IMR-90 (cell line): ENCODE measurements at regions not wholly inside any gene's neighbourhood (a gene's known extent, or its start where the extent isn't known, plus 50 kb on each side); places are given as distances from the start of the nearest gene placed in this dataset.

Experiments used
- ATAC-seq: fragments of 200-7000 bp; cut with Tn5 transposase; 2 replicates; pipeline ENCODE4 v1.9.1; 2020; ENCODE audit warnings: low read depth, mild to moderate bottlenecking, moderate library complexity
- BruUV-seq: library from RNA; stranded (reverse); fragments of 400-500 nt; replicated peaks from 2 replicates; lab custom pipeline; 2021; lab: Mats Ljungman, UMichigan
- CTCF ChIA-PET: fragments of 300-600 bp; formaldehyde crosslinking; extraction: SDS; loops from one replicate; lab custom pipeline; 2021; ENCODE audit warnings: antibody characterized with exemption; lab: Yijun Ruan, JAX
- POLR2A ChIA-PET: fragments of 300-600 bp; sonication (Branson Sonifier 250); formaldehyde crosslinking; loops from one replicate; lab custom pipeline; 2022; ENCODE audit warnings: antibody characterized with exemption; ENCODE audit not compliant: unreplicated experiment; lab: Charles Lee
- DNase-seq: peaks from one replicate; pipeline ENCODE4 v3.0.0; 2013
- H2AFZ ChIP-seq: replicated peaks from 2 replicates; pipeline ENCODE3; 2013; ENCODE audit warnings: low read length, mild to moderate bottlenecking; ENCODE audit not compliant: poor library complexity
- H2AK5ac ChIP-seq: 2 replicates; pipeline ENCODE4 v1.6.1; 2013; ENCODE audit warnings: low read depth, low read length, inconsistent platforms
- H2AK9ac ChIP-seq: replicated peaks from 2 replicates; pipeline ENCODE3; 2013; ENCODE audit warnings: mild to moderate bottlenecking, low read depth, low read length, moderate library complexity; ENCODE audit not compliant: poor library complexity
- H2BK120ac ChIP-seq: 2 replicates; pipeline ENCODE4 v1.6.1; 2013; ENCODE audit warnings: low read depth, low read length, inconsistent platforms
- H2BK15ac ChIP-seq: 3 replicates; pipeline ENCODE4 v1.6.1; 2013; ENCODE audit warnings: low read depth, low read length, inconsistent platforms
- H2BK20ac ChIP-seq: 2 replicates; pipeline ENCODE4 v1.6.1; 2013; ENCODE audit warnings: low read depth, mild to moderate bottlenecking, inconsistent platforms, low read length, moderate library complexity
- H2BK5ac ChIP-seq: 2 replicates; pipeline ENCODE4 v1.6.1; 2013; ENCODE audit warnings: mild to moderate bottlenecking, low read depth, low read length, inconsistent platforms; ENCODE audit not compliant: poor library complexity, severe bottlenecking
- H3K14ac ChIP-seq: replicated peaks from 2 replicates; pipeline ENCODE4 v1.6.1; 2013; ENCODE audit warnings: low read depth, low read length, inconsistent platforms
- H3K18ac ChIP-seq: 2 replicates; pipeline ENCODE4 v1.6.1; 2013; ENCODE audit warnings: low read depth, low read length, control low read depth
- H3K23ac ChIP-seq: 2 replicates; pipeline ENCODE4 v1.6.1; 2013; ENCODE audit warnings: low read depth, low read length, inconsistent platforms
- H3K27ac ChIP-seq: 2 replicates; pipeline ENCODE4 v1.5.1; 2013; ENCODE audit warnings: mild to moderate bottlenecking, control low read depth, low read length; ENCODE audit not compliant: insufficient read depth
- H3K27me3 ChIP-seq: 2 replicates; pipeline ENCODE4 v1.6.1; 2013; ENCODE audit warnings: low read length; ENCODE audit not compliant: control insufficient read depth, insufficient read depth
- H3K36me3 ChIP-seq: 2 replicates; pipeline ENCODE4 v1.6.1; 2013; ENCODE audit warnings: low read length, mixed read lengths; ENCODE audit not compliant: control insufficient read depth, insufficient read depth
- H3K4ac ChIP-seq: 2 replicates; pipeline ENCODE4 v1.6.1; 2013; ENCODE audit warnings: low read depth, low read length, inconsistent platforms
- H3K4me1 ChIP-seq: 2 replicates; pipeline ENCODE4 v1.6.1; 2013; ENCODE audit warnings: low read length, mixed read lengths; ENCODE audit not compliant: control insufficient read depth, insufficient read depth
- H3K4me2 ChIP-seq: 2 replicates; pipeline ENCODE4 v1.6.1; 2013; ENCODE audit warnings: low read depth, mild to moderate bottlenecking, control low read depth, low read length, moderate library complexity
- H3K4me3 ChIP-seq: 2 replicates; pipeline ENCODE4 v1.5.1; 2013; ENCODE audit warnings: low read depth, mild to moderate bottlenecking, control low read depth, low read length, moderate library complexity; ENCODE audit not compliant: insufficient read depth
- H3K56ac ChIP-seq: 2 replicates; pipeline ENCODE4 v1.6.1; 2013; ENCODE audit warnings: low read length, inconsistent platforms; ENCODE audit not compliant: insufficient read depth; ENCODE audit errors: extremely low read depth
- H3K79me1 ChIP-seq, 2 experiments: 2 replicates each; pipeline ENCODE4 v1.6.1; 2013; ENCODE audit warnings: low read length in 2 of 2, inconsistent platforms in 1 of 2, low read depth in 1 of 2
- H3K9ac ChIP-seq: 2 replicates; pipeline ENCODE4 v1.6.1; 2013; ENCODE audit warnings: low read depth, low read length, control low read depth
- H3K9me1 ChIP-seq: 2 replicates; pipeline ENCODE4 v1.6.1; 2013; ENCODE audit warnings: low read length, inconsistent platforms; ENCODE audit not compliant: insufficient read depth
- H3K9me3 ChIP-seq: 2 replicates; pipeline ENCODE4 v1.6.1; 2013; ENCODE audit warnings: low read length; ENCODE audit not compliant: control insufficient read depth, insufficient read depth
- H4K20me1 ChIP-seq: 2 replicates; pipeline ENCODE4 v1.6.1; 2013; ENCODE audit warnings: low read length, inconsistent platforms; ENCODE audit not compliant: insufficient read depth
- H4K5ac ChIP-seq: 2 replicates; pipeline ENCODE4 v1.6.1; 2013; ENCODE audit warnings: mild to moderate bottlenecking, low read depth, low read length, control low read depth
- H4K8ac ChIP-seq, 2 experiments: 2 replicates each; pipeline ENCODE4 v1.6.1; 2013; ENCODE audit warnings: low read depth in 2 of 2, low read length in 2 of 2, control low read depth in 1 of 2, inconsistent platforms in 1 of 2
- H4K91ac ChIP-seq: 2 replicates; pipeline ENCODE4 v1.6.1; 2013; ENCODE audit warnings: low read depth, low read length, inconsistent platforms; ENCODE audit not compliant: insufficient read depth
- CEBPB ChIP-seq: IDR thresholded peaks from 2 replicates; pipeline ENCODE4 v1.6.1; 2012; ENCODE audit warnings: low read depth, low read length, improper control_type of control experiment
- CHD1 ChIP-seq: IDR thresholded peaks from 2 replicates; pipeline ENCODE4 v1.6.1; 2012; ENCODE audit warnings: low read depth, low read length, improper control_type of control experiment
- CTCF ChIP-seq: conservative IDR thresholded peaks from 2 replicates; pipeline ENCODE4 v1.5.1; 2012; ENCODE audit warnings: mild to moderate bottlenecking, low read depth, low read length, improper control_type of control experiment
- ELK1 ChIP-seq: fragments of 150-350 bp; IDR thresholded peaks from 2 replicates; pipeline ENCODE4 v1.6.1; 2016; ENCODE audit warnings: low read depth, mild to moderate bottlenecking, low read length, moderate library complexity, borderline replicate concordance
- FOS ChIP-seq: fragments of 150-350 bp; IDR thresholded peaks from 2 replicates; pipeline ENCODE4 v1.6.1; 2016; ENCODE audit warnings: low read depth, low read length
- MAFK ChIP-seq: IDR thresholded peaks from 2 replicates; pipeline ENCODE4 v1.6.1; 2012; ENCODE audit warnings: low read depth, low read length, improper control_type of control experiment
- MAZ ChIP-seq: IDR thresholded peaks from 2 replicates; pipeline ENCODE4 v1.6.1; 2012; ENCODE audit warnings: low read depth, mild to moderate bottlenecking, low read length, improper control_type of control experiment, moderate library complexity, borderline replicate concordance
- MXI1 ChIP-seq: IDR thresholded peaks from 2 replicates; pipeline ENCODE4 v1.6.1; 2012; ENCODE audit warnings: low read depth, mild to moderate bottlenecking, low read length, moderate library complexity, borderline replicate concordance
- NFE2L2 ChIP-seq: fragments of 150-350 bp; IDR thresholded peaks from 2 replicates; pipeline ENCODE4 v1.6.1; 2016; ENCODE audit warnings: low read depth, mild to moderate bottlenecking, low read length
- POLR2A ChIP-seq: IDR thresholded peaks from 2 replicates; pipeline ENCODE4 v1.6.1; 2012; ENCODE audit warnings: mild to moderate bottlenecking, low read depth, low read length
- RAD21 ChIP-seq: IDR thresholded peaks from 2 replicates; pipeline ENCODE4 v1.6.1; 2012; ENCODE audit warnings: low read length, improper control_type of control experiment
- RCOR1 ChIP-seq: IDR thresholded peaks from 2 replicates; pipeline ENCODE4 v1.6.1; 2012; ENCODE audit warnings: mild to moderate bottlenecking, low read length, improper control_type of control experiment; ENCODE audit not compliant: insufficient replicate concordance
- RFX5 ChIP-seq: IDR thresholded peaks from 2 replicates; pipeline ENCODE4 v1.8.0; 2012; ENCODE audit warnings: low read depth, mild to moderate bottlenecking, low read length, moderate library complexity
- SMC3 ChIP-seq: fragments of 150-350 bp; IDR thresholded peaks from 2 replicates; pipeline ENCODE4 v1.6.1; 2016; ENCODE audit warnings: low read depth, mild to moderate bottlenecking, antibody characterized with exemption, low read length, moderate library complexity
- USF2 ChIP-seq: fragments of 150-350 bp; IDR thresholded peaks from 2 replicates; pipeline ENCODE4 v1.6.1; 2017; ENCODE audit warnings: mild to moderate bottlenecking, antibody characterized with exemption, low read length, low read depth
- WGBS, 2 experiments: methylation state at CpG; one replicate each; pipeline versions ENCODE4 v1.1.5 to v1.1.7; 2013; ENCODE audit warnings: missing lambda C conversion rate in 2 of 2; ENCODE audit not compliant: insufficient read length in 1 of 2; ENCODE audit errors: extremely low coverage in 2 of 2; 5-methylcytosine and 5-hydroxymethylcytosine counted together
- dilution Hi-C: fragments of 300-500 bp; cut with HindIII; formaldehyde crosslinking; loops from one replicate; pipeline ENCODE4 v1.14.3; 2018; ENCODE audit warnings: low sequenced_read_pairs; ENCODE audit not compliant: unreplicated experiment
- in situ Hi-C: fragments of 300-500 bp; cut with MboI; formaldehyde crosslinking; loops from 3 replicates; pipeline ENCODE4 v1.14.3; 2019; ENCODE audit warnings: low sequenced_read_pairs, inconsistent platforms, mixed read lengths
- intact Hi-C: fragments of 100-400 bp; cut with micrococcal nuclease; formaldehyde crosslinking; loops from 2 replicates; pipeline ENCODE4 v1.10.0; 2022

- Histone ChIP-seq H4K91ac (no peak overlapping the region), H3K18ac (no peak overlapping the region), H2BK5ac (no peak overlapping the region), H3K9ac (no peak overlapping the region), H3K36me3 (no peaks in the 10 kb centered on the region), H3K56ac (no peak overlapping the region), H3K4ac (no peak overlapping the region), H3K23ac (no peak overlapping the region), H4K8ac (no peak overlapping the region), H3K27me3 (no peaks in the 10 kb centered on the region), H4K20me1 (no peaks in the 10 kb centered on the region), H3K9me1 (no peaks in the 10 kb centered on the region), H3K27ac (no peak overlapping the region), H2BK20ac (no peak overlapping the region), H2AFZ (no peak overlapping the region), H3K79me1 (no peaks in the 10 kb centered on the region), H2AK9ac (no peak overlapping the region), H3K4me1 (no peaks in the 10 kb centered on the region), H3K9me3 (no peaks in the 10 kb centered on the region), H3K4me3 (no peak overlapping the region), H3K14ac (no peak overlapping the region), H2BK15ac (no peak overlapping the region), H4K5ac (no peak overlapping the region), H3K4me2 (no peak overlapping the region), H2BK120ac (no peak overlapping the region), H2AK5ac (no peak overlapping the region)
- POLR2A ChIA-PET: no interaction called here
- ATAC-seq (no peak), DNase-seq (no peak)
- CTCF ChIA-PET: no interaction called here
- intact Hi-C loops: no loop called here
- dilution Hi-C loops: no loop called here
- no peak for TF ChIP-seq MAFK
- TF ChIP-seq FOS: no peak
- TF ChIP-seq RAD21: no peak
- no peak for TF ChIP-seq RFX5
- no peak for TF ChIP-seq ELK1
- no peak for TF ChIP-seq CHD1
- TF ChIP-seq POLR2A: no peak
- TF ChIP-seq NFE2L2: no peak
- TF ChIP-seq RCOR1: no peak
- TF ChIP-seq USF2: no peak
- TF ChIP-seq CEBPB: no peak
- TF ChIP-seq MAZ: no peak
- TF ChIP-seq MXI1: no peak
- no peak for TF ChIP-seq SMC3
- TF ChIP-seq CTCF: no peak
- in situ Hi-C loops: no loop called here
- no CpG with 5 or more reads among the region's 6 CpGs for WGBS, 2 experiments
- no TSS peak for BruUV-seq
These were observed 983.1 kb upstream of the PABPC4L start for GRCh38 chr4:135184715-135185114.
